ENCODE measurements at regions not wholly inside any gene's neighbourhood (a gene's known extent, or its start where the extent isn't known, plus 50 kb on each side); places are given as distances from the start of the nearest gene placed in this dataset.

- TF ChIP-seq CTCF (IDR thresholded peaks at IDR 0.05; ENCODE audit: insufficient read depth, low read length, poor library complexity, severe bottlenecking): no peak
- TF ChIP-seq EZH2phosphoT487 (conservative IDR thresholded peaks at IDR 0.05; ENCODE audit: low read length): no peak
Measured at GRCh38 chr13:40469581-40470310, 196.7 kb downstream of the FOXO1 start.

Data from SU-DHL-6 (cell line).